Neuronal stem cell (in vitro differentiated cells): ENCODE measurements at regions not wholly inside any gene's neighbourhood (a gene's known extent, or its start where the extent isn't known, plus 50 kb on each side); places are given as distances from the start of the nearest gene placed in this dataset.
A peak's percentile ranks its signal among the peaks of the same experiment; 100 is the strongest.
"Not testable (repeated sequence)": the region's sequence is repeated elsewhere in the genome, so short reads cannot be mapped to it uniquely, and the experiment has no call there.

Experiments used
- DNase-seq: peaks from one replicate; pipeline ENCODE4 v3.0.0-alpha.2; 2013; ENCODE audit warnings: low spot score
- H2AFZ ChIP-seq: one replicate; pipeline ENCODE4 v1.6.1; 2013; ENCODE audit warnings: mild to moderate bottlenecking, low read length, inconsistent platforms
- H2AK5ac ChIP-seq: 2 replicates; pipeline ENCODE4 v1.6.1; 2013; ENCODE audit warnings: low read depth, mild to moderate bottlenecking, inconsistent platforms, low read length, moderate library complexity, mixed read lengths
- H2BK120ac ChIP-seq: 2 replicates; pipeline ENCODE4 v1.6.1; 2013; ENCODE audit warnings: low read depth, mild to moderate bottlenecking, inconsistent platforms, low read length, moderate library complexity, mixed read lengths
- H2BK12ac ChIP-seq: one replicate; pipeline ENCODE4 v1.6.1; 2013; ENCODE audit warnings: low read length, inconsistent platforms
- H2BK15ac ChIP-seq: 2 replicates; pipeline ENCODE4 v1.6.1; 2013; ENCODE audit warnings: mild to moderate bottlenecking, low read length, inconsistent platforms, mixed read lengths
- H2BK5ac ChIP-seq: one replicate; pipeline ENCODE4 v1.6.1; 2013; ENCODE audit warnings: inconsistent platforms, mild to moderate bottlenecking, low read length, moderate library complexity
- H3K14ac ChIP-seq: one replicate; pipeline ENCODE4 v1.6.1; 2013; ENCODE audit warnings: low read length, inconsistent platforms
- H3K18ac ChIP-seq: 2 replicates; pipeline ENCODE4 v1.6.1; 2013; ENCODE audit warnings: low read length, inconsistent platforms
- H3K23ac ChIP-seq: 2 replicates; pipeline ENCODE4 v1.6.1; 2013; ENCODE audit warnings: low read depth, mild to moderate bottlenecking, mixed read lengths, low read length, inconsistent platforms; ENCODE audit not compliant: poor library complexity
- H3K27ac ChIP-seq: replicated peaks from 3 replicates; pipeline ENCODE4 v1.5.1; 2013; ENCODE audit warnings: low read length, inconsistent platforms
- H3K27me3 ChIP-seq, 3 experiments: 2 replicates each; pipeline ENCODE4 v1.6.1; 2013; ENCODE audit warnings: low read length in 3 of 3, mild to moderate bottlenecking in 2 of 3, inconsistent platforms in 1 of 3, low read depth in 1 of 3, mixed read lengths in 1 of 3, moderate library complexity in 1 of 3; ENCODE audit not compliant: control insufficient read depth in 3 of 3, insufficient read depth in 3 of 3
- H3K36me3 ChIP-seq, 2 donors: replicated peaks in 1 of 2; 2 replicates each; pipeline ENCODE4 v1.6.1; 2013; ENCODE audit warnings: low read length in 2 of 2; ENCODE audit not compliant: control insufficient read depth in 2 of 2, insufficient read depth in 2 of 2
- H3K4ac ChIP-seq: 2 replicates; pipeline ENCODE4 v1.6.1; 2013; ENCODE audit warnings: inconsistent platforms, mild to moderate bottlenecking, low read length, moderate library complexity
- H3K4me1 ChIP-seq, 2 donors: 1 replicate in 1 of 2; 2 replicates in 1 of 2; pipeline ENCODE4 v1.6.1; 2013; ENCODE audit warnings: low read length in 2 of 2, low read depth in 1 of 2; ENCODE audit not compliant: control insufficient read depth in 2 of 2, insufficient read depth in 1 of 2
- H3K4me2 ChIP-seq: one replicate; pipeline ENCODE4 v1.6.1; 2013; ENCODE audit warnings: mild to moderate bottlenecking, low read length, inconsistent platforms; ENCODE audit not compliant: insufficient read depth, poor library complexity, severe bottlenecking
- H3K4me3 ChIP-seq, 2 donors: 2 replicates each; pipeline ENCODE4 v1.5.1; 2013; ENCODE audit warnings: low read length in 2 of 2, mild to moderate bottlenecking in 2 of 2, inconsistent platforms in 1 of 2, moderate library complexity in 1 of 2
- H3K79me1 ChIP-seq: one replicate; pipeline ENCODE4 v1.6.1; 2013; ENCODE audit warnings: low read depth, mild to moderate bottlenecking, inconsistent platforms, low read length, moderate library complexity
- H3K9ac ChIP-seq: one replicate; pipeline ENCODE4 v1.6.1; 2013; ENCODE audit warnings: mild to moderate bottlenecking, low read depth, low read length, inconsistent platforms; ENCODE audit not compliant: poor library complexity
- H3K9me3 ChIP-seq, 2 donors: replicated peaks in 1 of 2; 2 replicates each; pipeline versions ENCODE3 to v1.6.1; 2013; ENCODE audit warnings: low read length in 2 of 2, mild to moderate bottlenecking in 2 of 2, inconsistent platforms in 1 of 2, low read depth in 1 of 2, mixed read lengths in 1 of 2, moderate library complexity in 1 of 2; ENCODE audit not compliant: control insufficient read depth in 2 of 2, insufficient read depth in 1 of 2
- H4K8ac ChIP-seq: one replicate; pipeline ENCODE4 v1.6.1; 2013; ENCODE audit warnings: low read depth, mild to moderate bottlenecking, inconsistent platforms, low read length, moderate library complexity
- H4K91ac ChIP-seq: one replicate; pipeline ENCODE4 v1.6.1; 2013; ENCODE audit warnings: low read length, low read depth, mild to moderate bottlenecking, inconsistent platforms; ENCODE audit not compliant: poor library complexity
- WGBS, 2 donors: extraction: QIAGEN DNeasy Blood & Tissue Kit; methylation state at CpG; one replicate each; pipeline ENCODE4 v1.1.7; 2013; ENCODE audit warnings: missing lambda C conversion rate in 2 of 2, mixed read lengths in 1 of 2; ENCODE audit not compliant: insufficient read length in 2 of 2, insufficient replicate concordance in 1 of 2; ENCODE audit errors: extremely low coverage in 2 of 2; 5-methylcytosine and 5-hydroxymethylcytosine counted together

- H4K8ac ChIP-seq, result no peak overlapping the region
- no peak overlapping the region for H2AK5ac ChIP-seq
- H3K9ac ChIP-seq, result peak overlapping the region; percentile 30
- no peak overlapping the region for H3K4me3 ChIP-seq
- H2BK12ac ChIP-seq, result no peak overlapping the region
- H3K4me2 ChIP-seq, result no peak overlapping the region
- no peaks in the 10 kb centered on the region for H3K4me1 ChIP-seq
- H3K9me3 ChIP-seq, result peaks cover 1 to 7% of the 10 kb centered on the region in 2 donors
- no peak overlapping the region for H4K91ac ChIP-seq
- H2BK5ac ChIP-seq, result no peak overlapping the region
- H3K18ac ChIP-seq, result no peak overlapping the region
- H2AFZ ChIP-seq, result no peak overlapping the region
- no CpG with 5 or more reads among the region's 18 CpGs for WGBS, 2 donors
- no peaks in the 10 kb centered on the region for H3K79me1 ChIP-seq
- no peak overlapping the region for H3K14ac ChIP-seq
- peak overlapping the region; percentile 24 for H2BK120ac ChIP-seq
- H3K27me3 ChIP-seq, result no peaks in the 10 kb centered on the region
- no peak for DNase-seq
- no peaks in the 10 kb centered on the region for H3K36me3 ChIP-seq
- H3K23ac ChIP-seq, result no peak overlapping the region
- no peak overlapping the region for H2BK15ac ChIP-seq
- no peak overlapping the region for H3K4ac ChIP-seq
- no peak overlapping the region for H3K27ac ChIP-seq
Observed at GRCh38 chr2:192414794-192415193, 220.1 kb upstream of the TMEFF2 start.

GRCh38 chr2:192413812-192414681, 219.3 kb upstream of the TMEFF2 start:
- H3K27me3 ChIP-seq, result no peaks in the 10 kb centered on the region
- no peak overlapping the region for H3K23ac ChIP-seq
- no peak overlapping the region for H3K4ac ChIP-seq
- no peak overlapping the region for H3K18ac ChIP-seq
- H2BK15ac ChIP-seq, result no peak overlapping the region
- no peak overlapping the region for H3K4me2 ChIP-seq
- H3K79me1 ChIP-seq, result no peaks in the 10 kb centered on the region
- H3K14ac ChIP-seq, result no peak overlapping the region
- no peaks in the 10 kb centered on the region for H3K36me3 ChIP-seq
- no peak overlapping the region for H2BK12ac ChIP-seq
- peak overlapping the region; percentile 12 for H3K9ac ChIP-seq
- no peaks in the 10 kb centered on the region for H3K4me1 ChIP-seq
- H4K91ac ChIP-seq, result no peak overlapping the region
- no peak overlapping the region for H3K4me3 ChIP-seq
- H3K9me3 ChIP-seq, result peaks cover 1 to 7% of the 10 kb centered on the region in 2 donors
- no peak overlapping the region for H2BK120ac ChIP-seq
- H2AFZ ChIP-seq, result peak overlapping the region; percentile 13
- H4K8ac ChIP-seq, result no peak overlapping the region
- WGBS, 2 donors, result no CpG with 5 or more reads among the region's 13 CpGs
- no peak overlapping the region for H2BK5ac ChIP-seq
- H3K27ac ChIP-seq, result no peak overlapping the region
- peak overlapping the region; percentile 2 for H2AK5ac ChIP-seq
- no peak for DNase-seq

GRCh38 chr2:192412866-192413265, 218.1 kb upstream of the TMEFF2 start:
- not testable (repeated sequence) for H3K18ac ChIP-seq, H3K14ac ChIP-seq, H2BK15ac ChIP-seq, H3K4me3 ChIP-seq, H3K36me3 ChIP-seq, H3K27ac ChIP-seq, H2AK5ac ChIP-seq, DNase-seq, H3K4me2 ChIP-seq, H4K8ac ChIP-seq, H3K79me1 ChIP-seq, H3K4ac ChIP-seq, H2BK120ac ChIP-seq, H3K23ac ChIP-seq, H2BK5ac ChIP-seq, H2AFZ ChIP-seq, H3K27me3 ChIP-seq, H4K91ac ChIP-seq, H2BK12ac ChIP-seq, H3K4me1 ChIP-seq, H3K9ac ChIP-seq, H3K9me3 ChIP-seq
- WGBS, 2 donors, result no CpG with 5 or more reads among the region's 10 CpGs

GRCh38 chr2:192412394-192412793, 217.7 kb upstream of the TMEFF2 start:
- H3K9me3 ChIP-seq, result peaks cover 1 to 4% of the 10 kb centered on the region in 2 donors
- H4K8ac ChIP-seq, result no peak overlapping the region
- H3K9ac ChIP-seq, result no peak overlapping the region
- no peak overlapping the region for H3K4ac ChIP-seq
- no peak overlapping the region for H2BK15ac ChIP-seq
- H3K18ac ChIP-seq, result no peak overlapping the region
- DNase-seq, result no peak
- H3K79me1 ChIP-seq, result no peaks in the 10 kb centered on the region
- H2AFZ ChIP-seq, result no peak overlapping the region
- H2BK12ac ChIP-seq, result no peak overlapping the region
- H2AK5ac ChIP-seq, result no peak overlapping the region
- no peak overlapping the region for H3K27ac ChIP-seq
- H3K14ac ChIP-seq, result no peak overlapping the region
- H3K4me3 ChIP-seq, result no peak overlapping the region
- H3K27me3 ChIP-seq, result no peaks in the 10 kb centered on the region
- no peak overlapping the region for H4K91ac ChIP-seq
- H3K4me2 ChIP-seq, result no peak overlapping the region
- H3K23ac ChIP-seq, result no peak overlapping the region
- no peak overlapping the region for H2BK5ac ChIP-seq
- H2BK120ac ChIP-seq, result no peak overlapping the region
- no peaks in the 10 kb centered on the region for H3K4me1 ChIP-seq
- H3K36me3 ChIP-seq, result no peaks in the 10 kb centered on the region
